ENCODE measurements at regions not wholly inside any gene's neighbourhood (a gene's known extent, or its start where the extent isn't known, plus 50 kb on each side); places are given as distances from the start of the nearest gene placed in this dataset.

- no peak overlapping the region for H3K4me3 ChIP-seq (ENCODE audit: low read depth, low read length)
- no peak for TF ChIP-seq CTCF (conservative IDR thresholded peaks at IDR 0.05; ENCODE audit: low read depth, low read length)
- no peak for DNase-seq (ENCODE audit: low read depth)
Measured at GRCh38 chr4:42750856-42751255, 94.0 kb upstream of the ATP8A1 start.

- no peak overlapping the region for H3K4me3 ChIP-seq (ENCODE audit: low read depth, low read length)
- DNase-seq (ENCODE audit: low read depth): no peak
- TF ChIP-seq CTCF (conservative IDR thresholded peaks at IDR 0.05; ENCODE audit: low read depth, low read length): peak; percentile 44
Measured at GRCh38 chr4:42750091-42750490, 93.2 kb upstream of the ATP8A1 start.

- H3K4me3 ChIP-seq (ENCODE audit: low read depth, low read length): no peak overlapping the region
- no peak for TF ChIP-seq CTCF (conservative IDR thresholded peaks at IDR 0.05; ENCODE audit: low read depth, low read length)
- DNase-seq (ENCODE audit: low read depth): no peak
Measured at GRCh38 chr4:42747971-42748370, 91.1 kb upstream of the ATP8A1 start.

GRCh38 chr4:42736527-42737195 is 79.8 kb upstream of the ATP8A1 start:
- TF ChIP-seq CTCF (conservative IDR thresholded peaks at IDR 0.05; ENCODE audit: low read depth, low read length): no peak
- H3K4me3 ChIP-seq (ENCODE audit: low read depth, low read length): no peak overlapping the region
- no peak for DNase-seq (ENCODE audit: low read depth)

- no peak for TF ChIP-seq CTCF (conservative IDR thresholded peaks at IDR 0.05; ENCODE audit: low read depth, low read length)
- H3K4me3 ChIP-seq (ENCODE audit: low read depth, low read length): no peak overlapping the region
Measured at GRCh38 chr4:42733380-42733779, 76.5 kb upstream of the ATP8A1 start.

GRCh38 chr4:42732776-42733175 is 75.9 kb upstream of the ATP8A1 start:
- no peak for TF ChIP-seq CTCF (conservative IDR thresholded peaks at IDR 0.05; ENCODE audit: low read depth, low read length)
- no peak overlapping the region for H3K4me3 ChIP-seq (ENCODE audit: low read depth, low read length)
- DNase-seq (ENCODE audit: low read depth): no peak

More at GRCh38 chr4:42733380-42733779, 76.5 kb upstream of the ATP8A1 start:
- no peak for DNase-seq (ENCODE audit: low read depth)
